ENCODE measurements at regions not wholly inside any gene's neighbourhood (a gene's known extent, or its start where the extent isn't known, plus 50 kb on each side); places are given as distances from the start of the nearest gene placed in this dataset.

GRCh38 chr12:61647566-61647965, 612.6 kb upstream of the USP15 start:
- no peak overlapping the region for H3K27ac Mint-ChIP-seq
- no peaks in the 10 kb centered on the region for H3K27me3 Mint-ChIP-seq
- no peaks in the 10 kb centered on the region for H3K4me1 Mint-ChIP-seq (ENCODE audit: low read depth)
- H3K4me3 Mint-ChIP-seq: no peak overlapping the region
- TF ChIP-seq CTCF (IDR thresholded peaks at IDR 0.05): no peak
- intact Hi-C loops (cut with micrococcal nuclease): no loop called here
- ChIA-PET POLR2A (no interaction called here), CTCF (no interaction called here)
- DNase-seq (no peak), ATAC-seq (no peak)
- no peaks in the 10 kb centered on the region for H3K36me3 Mint-ChIP-seq (ENCODE audit: low read depth)
- no peaks in the 10 kb centered on the region for H3K9me3 Mint-ChIP-seq

GRCh38 chr12:61652265-61652664, 607.9 kb upstream of the USP15 start:
- TF ChIP-seq CTCF (IDR thresholded peaks at IDR 0.05): no peak
- Mint-ChIP-seq H3K4me1 (ENCODE audit: low read depth) (no peaks in the 10 kb centered on the region), H3K27ac (no peak overlapping the region), H3K36me3 (ENCODE audit: low read depth) (no peaks in the 10 kb centered on the region), H3K27me3 (no peaks in the 10 kb centered on the region), H3K4me3 (no peak overlapping the region), H3K9me3 (no peaks in the 10 kb centered on the region)
- intact Hi-C loops (cut with micrococcal nuclease): no loop called here
- DNase-seq (no peak), ATAC-seq (no peak)
- CTCF ChIA-PET: no interaction called here
- POLR2A ChIA-PET: no interaction called here

- H3K4me3 Mint-ChIP-seq: no peak overlapping the region
- CTCF ChIA-PET: no interaction called here
- TF ChIP-seq CTCF (IDR thresholded peaks at IDR 0.05): no peak
- no peaks in the 10 kb centered on the region for H3K4me1 Mint-ChIP-seq (ENCODE audit: low read depth)
- DNase-seq: no peak
- no peak overlapping the region for H3K27ac Mint-ChIP-seq
- intact Hi-C loops (cut with micrococcal nuclease): no loop called here
- H3K27me3 Mint-ChIP-seq: no peaks in the 10 kb centered on the region
- POLR2A ChIA-PET: no interaction called here
- H3K9me3 Mint-ChIP-seq: no peaks in the 10 kb centered on the region
- H3K36me3 Mint-ChIP-seq (ENCODE audit: low read depth): no peaks in the 10 kb centered on the region
- no peak for ATAC-seq
Observed at GRCh38 chr12:61654698-61655097, 605.5 kb upstream of the USP15 start.

- Mint-ChIP-seq H3K9me3 (no peaks in the 10 kb centered on the region), H3K27ac (no peak overlapping the region), H3K4me3 (no peak overlapping the region), H3K27me3 (no peaks in the 10 kb centered on the region), H3K36me3 (ENCODE audit: low read depth) (no peaks in the 10 kb centered on the region), H3K4me1 (ENCODE audit: low read depth) (no peaks in the 10 kb centered on the region)
- ChIA-PET POLR2A (no interaction called here), CTCF (no interaction called here)
- intact Hi-C loops (cut with micrococcal nuclease): no loop called here
- no peak for ATAC-seq
- no peak for DNase-seq
- TF ChIP-seq CTCF (IDR thresholded peaks at IDR 0.05): no peak
Observed at GRCh38 chr12:61655241-61655640, 605.0 kb upstream of the USP15 start.

- POLR2A ChIA-PET: no interaction called here
Observed at GRCh38 chr12:61667676-61668075, 592.5 kb upstream of the USP15 start.

More at GRCh38 chr12:61667676-61668075, 592.5 kb upstream of the USP15 start:
- no peak for TF ChIP-seq CTCF (IDR thresholded peaks at IDR 0.05)
- Mint-ChIP-seq H3K4me1 (ENCODE audit: low read depth) (no peaks in the 10 kb centered on the region), H3K27ac (no peak overlapping the region), H3K4me3 (no peak overlapping the region), H3K9me3 (peaks cover 14% of the 10 kb centered on the region), H3K27me3 (no peaks in the 10 kb centered on the region), H3K36me3 (ENCODE audit: low read depth) (peaks cover 3% of the 10 kb centered on the region)
- CTCF ChIA-PET: no interaction called here
- no peak for DNase-seq
- intact Hi-C loops (cut with micrococcal nuclease): no loop called here
- ATAC-seq: no peak
